ENCODE measurements at regions not wholly inside any gene's neighbourhood (a gene's known extent, or its start where the extent isn't known, plus 50 kb on each side); places are given as distances from the start of the nearest gene placed in this dataset.

GRCh38 chr2:198282061-198282460, 477.7 kb downstream of the PLCL1 start:
- no peak for TF ChIP-seq CTCF (IDR thresholded peaks at IDR 0.05; ENCODE audit: low read depth, low read length)
- no peak for TF ChIP-seq EZH2phosphoT487 (IDR thresholded peaks at IDR 0.05; ENCODE audit: low read depth)

All from OCI-LY3 (cell line).